ENCODE measurements at regions not wholly inside any gene's neighbourhood (a gene's known extent, or its start where the extent isn't known, plus 50 kb on each side); places are given as distances from the start of the nearest gene placed in this dataset.

DNA sequence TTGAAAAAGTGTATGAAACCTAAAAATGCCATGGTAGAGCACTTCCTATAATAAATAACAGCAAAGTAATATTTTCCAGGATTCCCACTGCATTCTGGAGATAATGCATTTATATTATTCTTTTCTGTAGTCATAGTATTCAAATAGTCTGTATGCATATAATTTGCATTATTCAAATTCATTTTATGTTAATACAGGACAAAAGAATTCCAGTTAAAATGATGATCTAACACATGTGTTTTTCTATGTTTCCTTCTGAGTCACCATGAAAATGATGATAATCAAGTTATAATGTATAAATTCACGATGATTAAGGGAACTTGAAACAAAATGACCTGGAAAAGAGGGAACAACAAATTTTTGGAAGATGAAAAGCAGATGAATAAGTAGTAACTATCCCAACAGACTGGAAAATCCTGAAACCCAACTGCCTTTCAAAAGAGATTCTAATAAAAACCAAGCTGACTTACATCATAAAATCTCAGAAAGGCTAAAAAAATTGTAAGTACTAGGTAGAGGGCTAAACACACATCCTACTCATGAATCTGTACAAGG lies 358.6 kb upstream of the PAPPA start:
- TF ChIP-seq SP1 (IDR thresholded peaks at IDR 0.05), result no peak
- no peak for TF ChIP-seq BHLHE40 (IDR thresholded peaks at IDR 0.05; ENCODE audit: borderline replicate concordance)
- no peak for TF ChIP-seq FOXM1 (IDR thresholded peaks at IDR 0.05; ENCODE audit: borderline replicate concordance)
- no peak for TF ChIP-seq ARNT (IDR thresholded peaks at IDR 0.05)
- TF ChIP-seq ZNF384 (IDR thresholded peaks at IDR 0.05), result no peak
- TF ChIP-seq NFRKB (IDR thresholded peaks at IDR 0.05), result no peak
- TF ChIP-seq ELF4 (IDR thresholded peaks at IDR 0.05), result no peak
- no peak for TF ChIP-seq SUZ12 (IDR thresholded peaks at IDR 0.05)
- no peak for TF ChIP-seq FOXK2 (IDR thresholded peaks at IDR 0.05)
- TF ChIP-seq TARDBP (IDR thresholded peaks at IDR 0.05), result no peak
- no peak for TF ChIP-seq PKNOX1 (IDR thresholded peaks at IDR 0.05)
- TF ChIP-seq L3MBTL2 (conservative IDR thresholded peaks at IDR 0.05), result no peak
- no peak for TF ChIP-seq FOXA1 (IDR thresholded peaks at IDR 0.05)
- TF ChIP-seq LEF1 (IDR thresholded peaks at IDR 0.05; ENCODE audit: borderline replicate concordance), result no peak

Measured in HEK293T (cell line).